DMS114 treated with DMSO at 0.1 percent for 48 hours (cell line): ENCODE measurements at regions not wholly inside any gene's neighbourhood (a gene's known extent, or its start where the extent isn't known, plus 50 kb on each side); places are given as distances from the start of the nearest gene placed in this dataset.
A peak's percentile ranks its signal among the peaks of the same experiment; 100 is the strongest.

ENCODE experiments used
- DNase-seq: peaks from one replicate; lab custom pipeline; 2025; ENCODE audit not compliant: unreplicated experiment; lab: John Stamatoyannopoulos, UW

GRCh38 chr4:144302704-144303536, 162.4 kb upstream of the GYPA start:
- DNase-seq = no peak

- no peak for DNase-seq
These were observed 163.5 kb upstream of the GYPA start for GRCh38 chr4:144304025-144304424.

- no peak for DNase-seq
These were observed 170.0 kb upstream of the GYPA start for GRCh38 chr4:144310535-144310934.

GRCh38 chr4:144313370-144313769, 172.9 kb upstream of the GYPA start:
- no peak for DNase-seq

- DNase-seq = no peak
These were observed 176.4 kb upstream of the GYPA start for GRCh38 chr4:144316869-144317268.

GRCh38 chr4:144318797-144319196, 178.3 kb upstream of the GYPA start:
- no peak for DNase-seq

GRCh38 chr4:144336633-144337032, 196.1 kb upstream of the GYPA start:
- no peak for DNase-seq

- no peak for DNase-seq
These were observed 197.6 kb upstream of the GYPA start for GRCh38 chr4:144338148-144338547.

- DNase-seq = no peak
These were observed 198.3 kb upstream of the GYPA start for GRCh38 chr4:144338834-144339233.

GRCh38 chr4:144340931-144341330, 200.4 kb upstream of the GYPA start:
- no peak for DNase-seq

- DNase-seq = no peak
These were observed 202.6 kb upstream of the GYPA start for GRCh38 chr4:144342949-144343760.

- no peak for DNase-seq
These were observed 206.6 kb upstream of the GYPA start for GRCh38 chr4:144347121-144347520.

GRCh38 chr4:144350706-144351105, 210.2 kb upstream of the GYPA start:
- no peak for DNase-seq

GRCh38 chr4:144351306-144351705, 210.8 kb upstream of the GYPA start:
- DNase-seq = no peak

GRCh38 chr4:144353292-144353691, 212.8 kb upstream of the GYPA start:
- DNase-seq = no peak

- DNase-seq = peak; percentile 88
These were observed 215.6 kb upstream of the GYPA start for GRCh38 chr4:144355811-144356757.

- DNase-seq = peak; percentile 21
These were observed 216.4 kb upstream of the GYPA start for GRCh38 chr4:144356941-144357381.

GRCh38 chr4:144357975-144358374, 217.5 kb upstream of the GYPA start:
- no peak for DNase-seq

- no peak for DNase-seq
These were observed 219.8 kb upstream of the GYPA start for GRCh38 chr4:144360146-144360793.

- DNase-seq = no peak
These were observed 221.8 kb upstream of the GYPA start for GRCh38 chr4:144362366-144362765.

GRCh38 chr4:144363890-144364289, 223.4 kb upstream of the GYPA start:
- DNase-seq = no peak
